Panc1 (cell line): ENCODE measurements at regions not wholly inside any gene's neighbourhood (a gene's known extent, or its start where the extent isn't known, plus 50 kb on each side); places are given as distances from the start of the nearest gene placed in this dataset.

Source experiments
- ATAC-seq: fragments of 200-7000 bp; cut with Tn5 transposase; 2 replicates; pipeline ENCODE4 v1.9.1; 2020; ENCODE audit warnings: mild to moderate bottlenecking, moderate library complexity
- BruUV-seq: library from RNA; stranded (reverse); fragments of 400-500 nt; replicated peaks from 2 replicates; lab custom pipeline; 2021; lab: Mats Ljungman, UMichigan
- CTCF ChIA-PET: fragments of 300-600 bp; sonication (Branson Sonifier 250); formaldehyde crosslinking; loops from one replicate; lab custom pipeline; 2022; ENCODE audit warnings: antibody characterized with exemption; lab: Charles Lee
- POLR2A ChIA-PET: fragments of 300-600 bp; sonication (Branson Sonifier 250); formaldehyde crosslinking; loops from one replicate; lab custom pipeline; 2022; ENCODE audit warnings: antibody characterized with exemption; lab: Charles Lee
- DNase-seq: peaks from one replicate; pipeline ENCODE4 v3.0.0-alpha.2; 2010; ENCODE audit warnings: low read depth, low spot score
- H3K27ac ChIP-seq: 2 replicates; pipeline ENCODE4 v1.5.1; 2011; ENCODE audit warnings: mild to moderate bottlenecking, low read length, inconsistent platforms
- H3K27me3 ChIP-seq: fragments of 200-500 bp; sonication (Bioruptor generic); 2 replicates; pipeline ENCODE4 v1.6.0; 2014; ENCODE audit warnings: low read length, inconsistent platforms; ENCODE audit not compliant: control insufficient read depth, insufficient read depth
- H3K36me3 ChIP-seq: fragments of 200-500 bp; sonication (Bioruptor generic); 2 replicates; pipeline ENCODE4 v1.5.1; 2014; ENCODE audit warnings: inconsistent platforms, mild to moderate bottlenecking, low read length, moderate library complexity; ENCODE audit not compliant: control insufficient read depth, insufficient read depth
- H3K4me1 ChIP-seq: 2 replicates; pipeline ENCODE4 v1.5.1; 2011; ENCODE audit warnings: inconsistent platforms, mild to moderate bottlenecking, low read length, moderate library complexity; ENCODE audit not compliant: control insufficient read depth, insufficient read depth
- H3K4me3 ChIP-seq, 2 experiments: 2 replicates each; pipeline ENCODE4 v1.5.1; 2011 to 2012; ENCODE audit warnings: low read depth in 2 of 2, low read length in 2 of 2, mild to moderate bottlenecking in 2 of 2, inconsistent platforms in 1 of 2, moderate library complexity in 1 of 2
- H3K9me3 ChIP-seq: fragments of 200-500 bp; sonication (Bioruptor generic); 2 replicates; pipeline ENCODE4 v1.5.1; 2014; ENCODE audit warnings: low read depth, mild to moderate bottlenecking, inconsistent platforms, low read length, moderate library complexity; ENCODE audit not compliant: control insufficient read depth, insufficient read depth
- CTCF ChIP-seq: fragments of 450-650 bp; IDR thresholded peaks from 2 replicates; pipeline ENCODE4 v1.5.1; 2017; ENCODE audit warnings: mild to moderate bottlenecking
- POLR2AphosphoS5 ChIP-seq: IDR thresholded peaks from 2 replicates; pipeline ENCODE4 v1.6.1; 2012; ENCODE audit warnings: mild to moderate bottlenecking, low read depth, low read length, moderate library complexity
- REST ChIP-seq, 2 experiments: IDR thresholded peaks; 2 replicates each; pipeline ENCODE4 v1.6.1; 2011 to 2012; ENCODE audit warnings: low read depth in 2 of 2, control low read depth in 1 of 2, low read length in 1 of 2, mild to moderate bottlenecking in 1 of 2, moderate library complexity in 1 of 2; ENCODE audit not compliant: insufficient read depth in 1 of 2
- SIN3A ChIP-seq: IDR thresholded peaks from 2 replicates; pipeline ENCODE4 v1.6.1; 2012; ENCODE audit warnings: low read depth, mild to moderate bottlenecking, low read length, moderate library complexity, borderline replicate concordance; ENCODE audit not compliant: insufficient read depth
- TCF7L2 ChIP-seq: IDR thresholded peaks from 2 replicates; pipeline ENCODE4 v1.6.1; 2011; ENCODE audit warnings: mild to moderate bottlenecking, low read depth, low read length, inconsistent platforms
- in situ Hi-C: cut with HindIII; loops from 2 replicates; pipeline ENCODE4 v1.10.0; 2016; ENCODE audit warnings: low sequenced_read_pairs, low pct_unique_long_range_greater_than_20kb
- intact Hi-C: fragments of 100-400 bp; cut with micrococcal nuclease; formaldehyde crosslinking; loops from one replicate; pipeline ENCODE4 v1.10.0; 2022; ENCODE audit not compliant: unreplicated experiment

GRCh38 chr14:51478175-51478621 is 173.5 kb upstream of the FRMD6 start:
- Histone ChIP-seq H3K27ac (no peak overlapping the region), H3K36me3 (no peaks in the 10 kb centered on the region), H3K9me3 (no peaks in the 10 kb centered on the region), H3K27me3 (no peaks in the 10 kb centered on the region), H3K4me1 (no peaks in the 10 kb centered on the region), H3K4me3 (no peak overlapping the region)
- ChIA-PET CTCF (no interaction called here), POLR2A (no interaction called here)
- TF ChIP-seq CTCF (no peak), SIN3A (no peak), REST (IDR thresholded peaks at IDR 0.05; ENCODE audit: insufficient read depth in 1 of 2, low read depth in 2 of 2, low read length in 1 of 2) (no peak), POLR2AphosphoS5 (no peak), TCF7L2 (no peak)
- in situ Hi-C loops (no loop called here), intact Hi-C loops (no loop called here)
- no TSS peak for BruUV-seq
- ATAC-seq (no peak), DNase-seq (no peak)

DNA sequence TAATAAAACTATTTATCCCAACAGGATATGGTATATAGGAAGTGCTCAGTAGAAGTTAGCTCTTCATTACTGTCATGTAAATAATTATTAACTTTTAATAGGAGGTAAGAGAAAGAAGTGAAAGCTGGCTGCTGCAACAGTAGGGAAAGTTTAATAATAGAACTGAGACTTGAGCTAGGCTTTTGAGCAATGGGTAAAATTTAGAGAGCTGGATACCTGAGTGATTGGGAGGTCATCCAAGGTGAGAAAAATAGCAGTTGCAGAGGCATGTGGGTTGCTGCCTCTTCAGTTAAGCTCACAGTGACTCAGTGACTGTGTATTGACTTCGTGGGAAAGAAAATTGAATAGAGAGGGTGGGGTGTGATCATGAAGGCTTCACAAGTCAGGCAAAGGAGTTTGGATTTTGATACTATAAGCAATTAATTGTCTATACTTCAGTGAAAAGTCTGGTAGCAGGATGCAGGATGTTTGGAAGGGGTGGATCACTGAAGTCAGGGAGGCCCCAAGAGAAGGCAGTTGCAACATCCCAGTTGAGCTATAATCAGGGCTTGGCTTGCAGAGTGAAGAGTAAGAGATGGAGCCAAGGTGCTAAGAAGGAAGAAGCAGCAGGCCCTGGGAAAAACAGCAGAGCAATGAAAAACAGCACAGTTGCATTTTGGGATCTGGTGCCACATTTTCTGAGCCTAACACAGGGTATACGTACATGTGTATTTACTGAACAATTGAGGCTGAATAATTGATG is 172.0 kb upstream of the FRMD6 start:
- Histone ChIP-seq H3K27ac (no peak overlapping the region), H3K36me3 (no peaks in the 10 kb centered on the region), H3K9me3 (no peaks in the 10 kb centered on the region), H3K4me3 (no peak overlapping the region), H3K27me3 (no peaks in the 10 kb centered on the region), H3K4me1 (no peaks in the 10 kb centered on the region)
- intact Hi-C loops = no loop called here
- no peak for TF ChIP-seq SIN3A
- no peak for TF ChIP-seq POLR2AphosphoS5
- TF ChIP-seq TCF7L2 = no peak
- no peak for TF ChIP-seq CTCF
- TF ChIP-seq REST (IDR thresholded peaks at IDR 0.05; ENCODE audit: insufficient read depth in 1 of 2, low read depth in 2 of 2, low read length in 1 of 2) = no peak
- no TSS peak for BruUV-seq
- ChIA-PET CTCF (no interaction called here), POLR2A (interaction anchor here (0.5 to 0.7 kb wide), 2 partner anchors 24 to 171 kb away, joined by 5 to 7 read pairs; no protein-coding TSS in a partner anchor)
- ATAC-seq = no peak
- in situ Hi-C loops = no loop called here
- no peak for DNase-seq
